Neural cell (in vitro differentiated cells): ENCODE measurements at regions not wholly inside any gene's neighbourhood (a gene's known extent, or its start where the extent isn't known, plus 50 kb on each side); places are given as distances from the start of the nearest gene placed in this dataset.

Experiments
- EP300 ChIP-seq: fragments of 450-650 bp; conservative IDR thresholded peaks from 2 replicates; pipeline ENCODE4 v1.6.1; 2014; ENCODE audit warnings: antibody characterized with exemption, mild to moderate bottlenecking, moderate library complexity; ENCODE audit not compliant: poor library complexity, severe bottlenecking
- EZH2 ChIP-seq: fragments of 200-600, 300-800 bp; shearing (Covaris generic), sonication (generic); IDR thresholded peaks from 2 replicates; pipeline ENCODE4 v1.6.1; 2014; ENCODE audit warnings: antibody characterized with exemption, low read length, borderline replicate concordance, mild to moderate bottlenecking; ENCODE audit not compliant: insufficient read depth, poor library complexity, severe bottlenecking
- MXI1 ChIP-seq: fragments of 450-650 bp; conservative IDR thresholded peaks from 2 replicates; pipeline ENCODE4 v1.6.1; 2014; ENCODE audit warnings: antibody characterized with exemption, mild to moderate bottlenecking; ENCODE audit not compliant: poor library complexity, severe bottlenecking
- POLR2AphosphoS5 ChIP-seq: IDR thresholded peaks from 2 replicates; pipeline ENCODE4 v1.6.1; 2012
- RAD21 ChIP-seq: fragments of 450-650 bp; conservative IDR thresholded peaks from 2 replicates; pipeline ENCODE4 v1.6.1; 2014; ENCODE audit warnings: antibody characterized with exemption, mild to moderate bottlenecking, moderate library complexity
- SMC3 ChIP-seq: fragments of 450-650 bp; conservative IDR thresholded peaks from 2 replicates; pipeline ENCODE4 v1.6.1; 2014; ENCODE audit warnings: antibody characterized with exemption, mild to moderate bottlenecking, moderate library complexity; ENCODE audit not compliant: poor library complexity
- TAF1 ChIP-seq: IDR thresholded peaks from 2 replicates; pipeline ENCODE4 v1.6.1; 2012; ENCODE audit warnings: low read depth
- TF ChIP-seq, protein P1 (sequence below): fragments of 450-650 bp; IDR thresholded peaks from 2 replicates; pipeline ENCODE4 v1.5.1; 2014; ENCODE audit warnings: antibody characterized with exemption, mild to moderate bottlenecking, moderate library complexity; ENCODE audit not compliant: poor library complexity, severe bottlenecking
- TF ChIP-seq, protein P2 (sequence below): IDR thresholded peaks from 2 replicates; pipeline ENCODE4 v1.6.1; 2012; ENCODE audit warnings: borderline replicate concordance

DNA sequence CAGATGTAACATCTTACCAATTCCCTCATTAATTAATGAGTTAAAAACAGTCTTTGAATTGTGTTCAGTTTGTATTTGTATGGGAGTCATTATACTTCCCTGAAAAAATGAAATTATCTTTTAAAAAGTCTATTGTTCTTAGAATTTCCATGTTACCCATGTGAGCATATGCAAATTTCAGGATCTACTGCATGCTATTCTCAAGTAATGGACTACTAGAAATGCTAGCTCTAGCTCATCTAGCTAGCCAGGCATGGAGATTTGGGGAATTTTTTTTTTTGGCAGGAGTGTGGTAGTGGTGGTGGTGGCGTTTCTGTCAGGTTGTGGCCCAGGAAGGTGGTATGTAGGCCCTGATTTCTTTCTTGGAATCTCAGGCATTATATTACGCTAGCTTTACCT, 218.4 kb downstream of the AEBP2 start:
- no peak for TF ChIP-seq EZH2
- TF ChIP-seq, protein P1, sequence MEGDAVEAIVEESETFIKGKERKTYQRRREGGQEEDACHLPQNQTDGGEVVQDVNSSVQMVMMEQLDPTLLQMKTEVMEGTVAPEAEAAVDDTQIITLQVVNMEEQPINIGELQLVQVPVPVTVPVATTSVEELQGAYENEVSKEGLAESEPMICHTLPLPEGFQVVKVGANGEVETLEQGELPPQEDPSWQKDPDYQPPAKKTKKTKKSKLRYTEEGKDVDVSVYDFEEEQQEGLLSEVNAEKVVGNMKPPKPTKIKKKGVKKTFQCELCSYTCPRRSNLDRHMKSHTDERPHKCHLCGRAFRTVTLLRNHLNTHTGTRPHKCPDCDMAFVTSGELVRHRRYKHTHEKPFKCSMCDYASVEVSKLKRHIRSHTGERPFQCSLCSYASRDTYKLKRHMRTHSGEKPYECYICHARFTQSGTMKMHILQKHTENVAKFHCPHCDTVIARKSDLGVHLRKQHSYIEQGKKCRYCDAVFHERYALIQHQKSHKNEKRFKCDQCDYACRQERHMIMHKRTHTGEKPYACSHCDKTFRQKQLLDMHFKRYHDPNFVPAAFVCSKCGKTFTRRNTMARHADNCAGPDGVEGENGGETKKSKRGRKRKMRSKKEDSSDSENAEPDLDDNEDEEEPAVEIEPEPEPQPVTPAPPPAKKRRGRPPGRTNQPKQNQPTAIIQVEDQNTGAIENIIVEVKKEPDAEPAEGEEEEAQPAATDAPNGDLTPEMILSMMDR, result no peak
- no peak for TF ChIP-seq RAD21
- no peak for TF ChIP-seq EP300
- no peak for TF ChIP-seq SMC3
- TF ChIP-seq POLR2AphosphoS5, result no peak
- TF ChIP-seq, protein P2, sequence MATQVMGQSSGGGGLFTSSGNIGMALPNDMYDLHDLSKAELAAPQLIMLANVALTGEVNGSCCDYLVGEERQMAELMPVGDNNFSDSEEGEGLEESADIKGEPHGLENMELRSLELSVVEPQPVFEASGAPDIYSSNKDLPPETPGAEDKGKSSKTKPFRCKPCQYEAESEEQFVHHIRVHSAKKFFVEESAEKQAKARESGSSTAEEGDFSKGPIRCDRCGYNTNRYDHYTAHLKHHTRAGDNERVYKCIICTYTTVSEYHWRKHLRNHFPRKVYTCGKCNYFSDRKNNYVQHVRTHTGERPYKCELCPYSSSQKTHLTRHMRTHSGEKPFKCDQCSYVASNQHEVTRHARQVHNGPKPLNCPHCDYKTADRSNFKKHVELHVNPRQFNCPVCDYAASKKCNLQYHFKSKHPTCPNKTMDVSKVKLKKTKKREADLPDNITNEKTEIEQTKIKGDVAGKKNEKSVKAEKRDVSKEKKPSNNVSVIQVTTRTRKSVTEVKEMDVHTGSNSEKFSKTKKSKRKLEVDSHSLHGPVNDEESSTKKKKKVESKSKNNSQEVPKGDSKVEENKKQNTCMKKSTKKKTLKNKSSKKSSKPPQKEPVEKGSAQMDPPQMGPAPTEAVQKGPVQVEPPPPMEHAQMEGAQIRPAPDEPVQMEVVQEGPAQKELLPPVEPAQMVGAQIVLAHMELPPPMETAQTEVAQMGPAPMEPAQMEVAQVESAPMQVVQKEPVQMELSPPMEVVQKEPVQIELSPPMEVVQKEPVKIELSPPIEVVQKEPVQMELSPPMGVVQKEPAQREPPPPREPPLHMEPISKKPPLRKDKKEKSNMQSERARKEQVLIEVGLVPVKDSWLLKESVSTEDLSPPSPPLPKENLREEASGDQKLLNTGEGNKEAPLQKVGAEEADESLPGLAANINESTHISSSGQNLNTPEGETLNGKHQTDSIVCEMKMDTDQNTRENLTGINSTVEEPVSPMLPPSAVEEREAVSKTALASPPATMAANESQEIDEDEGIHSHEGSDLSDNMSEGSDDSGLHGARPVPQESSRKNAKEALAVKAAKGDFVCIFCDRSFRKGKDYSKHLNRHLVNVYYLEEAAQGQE, result no peak
- no peak for TF ChIP-seq TAF1
- TF ChIP-seq MXI1, result no peak
